ENCODE measurements at regions not wholly inside any gene's neighbourhood (a gene's known extent, or its start where the extent isn't known, plus 50 kb on each side); places are given as distances from the start of the nearest gene placed in this dataset.

GRCh38 chr22:49648053-49648452 is 179.6 kb downstream of the BRD1 start (continued):
- TF ChIP-seq, protein P1, sequence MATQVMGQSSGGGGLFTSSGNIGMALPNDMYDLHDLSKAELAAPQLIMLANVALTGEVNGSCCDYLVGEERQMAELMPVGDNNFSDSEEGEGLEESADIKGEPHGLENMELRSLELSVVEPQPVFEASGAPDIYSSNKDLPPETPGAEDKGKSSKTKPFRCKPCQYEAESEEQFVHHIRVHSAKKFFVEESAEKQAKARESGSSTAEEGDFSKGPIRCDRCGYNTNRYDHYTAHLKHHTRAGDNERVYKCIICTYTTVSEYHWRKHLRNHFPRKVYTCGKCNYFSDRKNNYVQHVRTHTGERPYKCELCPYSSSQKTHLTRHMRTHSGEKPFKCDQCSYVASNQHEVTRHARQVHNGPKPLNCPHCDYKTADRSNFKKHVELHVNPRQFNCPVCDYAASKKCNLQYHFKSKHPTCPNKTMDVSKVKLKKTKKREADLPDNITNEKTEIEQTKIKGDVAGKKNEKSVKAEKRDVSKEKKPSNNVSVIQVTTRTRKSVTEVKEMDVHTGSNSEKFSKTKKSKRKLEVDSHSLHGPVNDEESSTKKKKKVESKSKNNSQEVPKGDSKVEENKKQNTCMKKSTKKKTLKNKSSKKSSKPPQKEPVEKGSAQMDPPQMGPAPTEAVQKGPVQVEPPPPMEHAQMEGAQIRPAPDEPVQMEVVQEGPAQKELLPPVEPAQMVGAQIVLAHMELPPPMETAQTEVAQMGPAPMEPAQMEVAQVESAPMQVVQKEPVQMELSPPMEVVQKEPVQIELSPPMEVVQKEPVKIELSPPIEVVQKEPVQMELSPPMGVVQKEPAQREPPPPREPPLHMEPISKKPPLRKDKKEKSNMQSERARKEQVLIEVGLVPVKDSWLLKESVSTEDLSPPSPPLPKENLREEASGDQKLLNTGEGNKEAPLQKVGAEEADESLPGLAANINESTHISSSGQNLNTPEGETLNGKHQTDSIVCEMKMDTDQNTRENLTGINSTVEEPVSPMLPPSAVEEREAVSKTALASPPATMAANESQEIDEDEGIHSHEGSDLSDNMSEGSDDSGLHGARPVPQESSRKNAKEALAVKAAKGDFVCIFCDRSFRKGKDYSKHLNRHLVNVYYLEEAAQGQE (IDR thresholded peaks at IDR 0.05; ENCODE audit: borderline replicate concordance in 1 of 2, low read depth in 1 of 2, low read length in 2 of 2), result no peak
- TF ChIP-seq ZFP36L1 (CRISPR knock-in tag; IDR thresholded peaks at IDR 0.05) (no peak), SRSF4 (IDR thresholded peaks at IDR 0.05; ENCODE audit: low read depth, low read length, poor library complexity, severe bottlenecking) (no peak), MBD4 (IDR thresholded peaks at IDR 0.05; ENCODE audit: borderline replicate concordance, low read length) (no peak), GLI4 (CRISPR knock-in tag; IDR thresholded peaks at IDR 0.05; ENCODE audit: borderline replicate concordance) (no peak), ZBTB46 (CRISPR knock-in tag; IDR thresholded peaks at IDR 0.05; ENCODE audit: borderline replicate concordance) (no peak), MAF1 (CRISPR knock-in tag; IDR thresholded peaks at IDR 0.05; ENCODE audit: borderline replicate concordance) (no peak), ZNF543 (CRISPR knock-in tag; IDR thresholded peaks at IDR 0.05) (no peak), HBP1 (CRISPR knock-in tag; IDR thresholded peaks at IDR 0.05; ENCODE audit: low read depth) (no peak), MXI1 (IDR thresholded peaks at IDR 0.05; ENCODE audit: borderline replicate concordance, low read depth, low read length) (no peak), ZNF83 (CRISPR knock-in tag; IDR thresholded peaks at IDR 0.05; ENCODE audit: borderline replicate concordance) (no peak), ELF3 (CRISPR knock-in tag; IDR thresholded peaks at IDR 0.05) (no peak), FOXK1 (CRISPR knock-in tag; IDR thresholded peaks at IDR 0.05; ENCODE audit: borderline replicate concordance, low read depth) (no peak), ZKSCAN1 (IDR thresholded peaks at IDR 0.05; ENCODE audit: low read length) (no peak)

Data from HepG2 (cell line).